GM18499 (cell line): ENCODE measurements at regions not wholly inside any gene's neighbourhood (a gene's known extent, or its start where the extent isn't known, plus 50 kb on each side); places are given as distances from the start of the nearest gene placed in this dataset.
"Not testable (repeated sequence)": the region's sequence is repeated elsewhere in the genome, so short reads cannot be mapped to it uniquely, and the experiment has no call there.

Experiments used
- ATAC-seq: cut with Tn5 transposase; IDR thresholded peaks from one replicate; pipeline ENCODE4 v1.9.1; 2021; ENCODE audit warnings: moderate number of reproducible peaks; ENCODE audit not compliant: insufficient read depth, unreplicated experiment

DNA sequence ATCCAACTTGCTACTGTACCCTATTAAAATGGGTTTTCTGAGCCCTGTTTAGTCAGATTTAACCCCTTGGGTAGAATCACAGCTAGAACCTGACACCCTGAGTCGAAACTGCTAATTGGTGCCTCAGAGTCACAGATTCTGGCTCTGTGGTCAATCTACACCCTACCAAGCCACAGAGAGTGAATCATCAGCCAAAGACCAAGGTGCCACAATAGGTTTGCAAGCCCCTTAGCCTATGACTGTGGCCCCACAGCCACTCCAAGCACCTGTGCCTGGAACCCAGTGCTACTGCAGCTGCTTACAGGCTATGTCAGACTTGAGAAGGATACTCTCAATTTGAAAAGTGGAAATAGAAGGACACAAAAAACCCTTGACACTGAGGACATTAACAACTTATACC, 202.8 kb upstream of the KCND2 start:
- ATAC-seq = no peak

- no peak for ATAC-seq
Observed at GRCh38 chr7:120077777-120078176, 195.2 kb upstream of the KCND2 start.

DNA sequence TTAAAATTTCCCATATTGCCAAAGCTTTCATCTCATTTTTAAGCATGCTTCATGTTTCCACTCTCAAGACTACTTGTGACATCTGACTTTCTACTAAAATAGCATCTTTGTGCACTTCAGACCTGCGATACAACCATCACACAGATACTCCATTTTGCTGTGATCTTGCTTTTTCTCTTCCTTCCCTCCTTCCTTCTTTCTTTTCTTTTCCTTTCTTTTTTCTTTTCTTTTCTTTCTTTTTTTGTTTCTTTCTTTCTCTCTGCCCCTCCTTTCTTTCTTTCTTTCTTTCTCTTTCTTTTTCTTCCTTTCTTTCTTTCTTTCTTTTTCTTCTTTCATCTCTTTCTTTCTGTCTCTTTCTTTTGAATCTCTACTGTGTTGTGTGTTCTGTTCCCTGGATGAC, 194.0 kb upstream of the KCND2 start:
- no peak for ATAC-seq

DNA sequence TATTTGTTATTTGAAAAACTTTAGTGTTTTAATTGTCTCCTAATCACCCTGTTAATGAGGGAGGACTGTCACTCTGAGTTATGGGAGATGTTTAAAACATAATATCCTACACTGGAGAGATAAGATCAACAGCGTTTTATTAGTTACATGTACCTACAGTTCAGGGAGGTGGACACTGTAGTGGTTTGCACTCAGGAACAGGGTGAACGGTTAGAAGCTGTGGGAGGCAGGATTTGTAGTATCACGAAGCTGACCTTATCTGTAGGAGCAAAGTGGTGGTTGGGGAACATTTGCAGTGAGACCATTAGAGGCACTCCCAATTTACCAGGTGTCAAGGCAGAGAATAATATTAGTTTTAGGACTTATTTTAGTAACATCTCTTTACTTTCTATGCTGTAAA, 193.3 kb upstream of the KCND2 start:
- no peak for ATAC-seq

DNA sequence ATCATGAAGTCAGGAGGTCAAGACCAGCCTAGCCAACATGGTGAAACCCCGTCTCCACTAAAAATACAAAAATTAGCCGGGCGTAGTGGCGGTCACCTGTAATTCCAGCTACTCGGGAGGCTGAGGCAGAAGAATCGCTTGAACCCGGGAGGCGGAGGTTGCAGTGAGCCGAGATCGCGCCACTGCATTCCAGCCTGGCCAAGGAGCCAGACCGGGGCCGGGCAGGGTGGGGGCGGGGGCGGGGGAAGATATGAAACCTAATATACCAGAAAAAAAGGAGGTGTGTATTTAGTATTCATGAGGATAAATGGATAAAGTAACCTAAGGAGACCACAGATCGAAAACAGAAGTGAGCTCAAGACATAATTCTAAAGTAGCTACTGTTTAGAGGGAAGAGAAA, 186.5 kb upstream of the KCND2 start:
- ATAC-seq = not testable (repeated sequence)

DNA sequence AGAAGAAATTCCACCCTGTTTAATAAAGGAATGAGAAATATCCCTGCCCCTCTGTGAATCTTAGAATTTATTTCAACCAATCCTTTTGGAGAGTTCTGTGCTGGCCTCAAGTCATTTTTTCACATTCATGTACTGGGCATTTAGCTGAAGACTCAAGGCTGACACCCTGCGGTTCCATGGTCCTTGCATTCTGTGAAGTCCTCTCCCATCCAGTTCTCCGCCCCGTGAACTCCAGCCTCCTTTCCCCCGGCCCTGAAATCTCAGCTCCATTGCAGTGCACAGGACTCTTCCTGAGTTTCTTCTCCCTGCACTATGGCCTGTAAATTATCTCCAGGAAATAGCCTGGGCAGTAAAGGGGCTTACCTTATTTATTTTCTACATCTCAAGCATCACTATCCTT, 183.0 kb upstream of the KCND2 start:
- no peak for ATAC-seq

GRCh38 chr7:120091807-120092206, 181.2 kb upstream of the KCND2 start:
- no peak for ATAC-seq

DNA sequence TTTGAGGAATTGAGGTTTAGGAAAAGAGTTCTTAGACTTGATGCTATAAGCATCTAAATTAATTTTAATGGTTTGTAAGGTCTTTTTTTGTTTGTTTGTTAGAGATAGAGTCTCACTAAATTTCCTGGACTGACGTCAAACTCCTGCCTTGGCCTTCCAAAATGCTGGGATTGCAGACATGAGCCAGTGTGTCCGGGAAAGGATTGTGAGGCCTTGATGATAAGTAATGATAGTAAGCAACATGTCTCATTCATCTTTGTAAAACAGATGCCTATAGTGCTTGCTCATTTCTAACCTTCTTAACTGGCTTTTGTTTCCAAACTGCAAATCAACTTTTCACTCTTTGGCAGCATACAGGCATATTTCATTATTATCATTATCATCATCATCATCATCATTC, 176.0 kb upstream of the KCND2 start:
- ATAC-seq = no peak

- ATAC-seq = no peak
Observed at GRCh38 chr7:120097774-120098173, 175.2 kb upstream of the KCND2 start.

DNA sequence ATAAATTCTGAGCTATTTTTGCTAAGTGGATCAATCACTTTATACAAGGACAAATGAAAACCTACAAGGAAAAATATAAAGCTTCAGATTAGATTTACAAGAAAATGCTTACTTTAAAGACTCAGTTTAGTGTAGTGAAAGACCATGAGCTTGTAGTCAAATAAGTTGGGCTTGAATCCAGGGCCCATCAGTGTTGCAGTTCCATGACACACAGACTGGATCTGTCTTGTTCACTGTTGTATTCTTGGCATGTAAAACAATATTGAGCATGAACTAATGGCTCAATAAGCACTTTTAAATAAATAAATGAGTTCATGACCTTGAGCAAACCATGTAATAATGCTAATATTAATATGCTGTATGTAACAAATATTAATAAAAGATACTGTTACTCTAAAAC, 164.6 kb upstream of the KCND2 start:
- no peak for ATAC-seq

GRCh38 chr7:120110169-120110568, 162.8 kb upstream of the KCND2 start:
- ATAC-seq = no peak

DNA sequence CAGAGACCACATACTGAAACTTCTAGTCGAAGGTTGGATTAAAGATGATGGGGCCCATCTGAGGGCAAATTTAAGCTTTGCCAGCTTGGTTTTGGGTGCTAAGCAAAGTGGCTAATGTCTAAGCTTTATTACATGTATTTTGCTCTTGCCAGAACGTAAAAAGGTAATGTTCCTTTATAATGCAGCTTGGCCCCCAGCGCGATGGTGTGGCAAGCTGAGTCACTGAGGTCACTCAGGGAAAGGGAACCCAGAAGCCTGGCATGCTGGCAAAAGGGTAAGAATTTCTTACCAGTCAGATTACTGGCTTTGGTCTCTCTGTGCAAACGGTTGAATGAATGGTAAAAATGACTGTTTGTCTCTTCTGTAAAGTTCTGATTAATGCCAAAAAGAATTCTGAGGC, 158.3 kb upstream of the KCND2 start:
- no peak for ATAC-seq

GRCh38 chr7:120123528-120123927, 149.4 kb upstream of the KCND2 start:
- ATAC-seq = no peak

- no peak for ATAC-seq
Observed at GRCh38 chr7:120131096-120131839, 141.7 kb upstream of the KCND2 start.

DNA sequence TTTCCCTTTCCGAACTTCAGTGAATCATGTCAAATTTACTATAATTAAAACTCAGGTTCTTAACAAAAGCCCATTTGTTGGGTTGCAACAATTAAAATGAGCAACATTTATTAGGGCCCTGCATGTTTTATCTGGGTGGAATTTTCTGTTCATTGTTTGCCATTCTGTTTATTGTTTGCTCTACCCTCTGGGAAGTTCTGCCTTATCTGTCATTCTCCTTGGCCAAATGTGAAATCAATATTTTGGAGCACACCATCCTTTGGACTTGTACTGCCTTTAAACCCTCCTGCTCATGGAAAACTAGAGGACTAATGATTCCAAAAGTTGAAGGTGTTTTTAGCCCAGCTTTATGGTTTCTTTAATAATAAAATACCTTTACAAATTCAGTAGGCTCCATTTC, 134.5 kb upstream of the KCND2 start:
- ATAC-seq = no peak

GRCh38 chr7:120156476-120156875, 116.5 kb upstream of the KCND2 start:
- no peak for ATAC-seq

GRCh38 chr7:120160166-120160565, 112.8 kb upstream of the KCND2 start:
- ATAC-seq = no peak

DNA sequence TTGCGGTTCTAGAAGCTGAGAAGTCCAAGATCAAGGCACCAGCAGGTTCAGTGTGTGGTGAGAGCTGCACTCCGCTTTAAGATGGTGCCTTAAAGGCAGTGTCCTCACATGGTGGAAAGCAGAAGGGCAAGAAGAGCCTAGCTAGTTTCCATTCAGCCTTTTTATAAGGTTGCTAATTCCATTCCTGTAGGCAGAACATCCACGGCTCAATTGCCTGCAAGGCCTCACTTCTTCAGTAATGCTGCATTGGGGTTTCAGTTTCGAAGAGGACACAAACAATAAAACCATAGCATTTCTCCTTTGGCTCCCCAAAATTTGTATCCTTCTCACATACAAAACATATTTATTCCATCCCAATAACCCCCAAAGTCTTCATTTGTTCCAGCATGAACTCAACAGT, 109.5 kb upstream of the KCND2 start:
- no peak for ATAC-seq

GRCh38 chr7:120165227-120165626, 107.7 kb upstream of the KCND2 start:
- no peak for ATAC-seq

- no peak for ATAC-seq
Observed at GRCh38 chr7:120168066-120168465, 104.9 kb upstream of the KCND2 start.

GRCh38 chr7:120169996-120170783, 102.8 kb upstream of the KCND2 start:
- no peak for ATAC-seq

- ATAC-seq = no peak
Observed at GRCh38 chr7:120170834-120171233, 102.1 kb upstream of the KCND2 start.
